AG09319 (cell line): ENCODE measurements at regions not wholly inside any gene's neighbourhood (a gene's known extent, or its start where the extent isn't known, plus 50 kb on each side); places are given as distances from the start of the nearest gene placed in this dataset.

Source experiments
- DNase-seq: peaks from one replicate; pipeline ENCODE4 v3.0.0-alpha.2; 2010; ENCODE audit warnings: low read depth; ENCODE audit errors: extremely low read depth
- TF ChIP-seq, protein P1 (sequence below): IDR thresholded peaks from 2 replicates; pipeline ENCODE4 v1.5.1; 2011; ENCODE audit warnings: low read depth, mild to moderate bottlenecking, inconsistent platforms, low read length, moderate library complexity

DNA sequence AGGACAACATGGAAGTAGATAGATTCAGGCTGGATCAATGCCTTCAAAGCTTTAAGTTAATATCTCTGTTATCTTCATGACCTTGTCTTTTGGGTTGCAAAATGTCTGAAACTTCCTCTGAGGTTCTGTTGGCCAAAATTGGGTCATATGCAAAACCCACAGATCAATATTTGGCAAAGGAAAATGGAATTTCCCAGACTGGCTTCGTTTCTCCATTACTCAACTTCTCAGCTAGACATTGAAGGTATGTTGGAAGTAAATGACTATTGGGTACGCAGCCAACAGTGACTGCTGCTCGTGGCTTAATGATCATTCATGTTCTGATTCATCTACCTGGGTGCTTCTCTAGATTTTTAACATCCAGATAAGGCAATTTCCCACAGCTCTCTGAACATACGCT lies 675.4 kb upstream of the SGO1 start:
- TF ChIP-seq, protein P1, sequence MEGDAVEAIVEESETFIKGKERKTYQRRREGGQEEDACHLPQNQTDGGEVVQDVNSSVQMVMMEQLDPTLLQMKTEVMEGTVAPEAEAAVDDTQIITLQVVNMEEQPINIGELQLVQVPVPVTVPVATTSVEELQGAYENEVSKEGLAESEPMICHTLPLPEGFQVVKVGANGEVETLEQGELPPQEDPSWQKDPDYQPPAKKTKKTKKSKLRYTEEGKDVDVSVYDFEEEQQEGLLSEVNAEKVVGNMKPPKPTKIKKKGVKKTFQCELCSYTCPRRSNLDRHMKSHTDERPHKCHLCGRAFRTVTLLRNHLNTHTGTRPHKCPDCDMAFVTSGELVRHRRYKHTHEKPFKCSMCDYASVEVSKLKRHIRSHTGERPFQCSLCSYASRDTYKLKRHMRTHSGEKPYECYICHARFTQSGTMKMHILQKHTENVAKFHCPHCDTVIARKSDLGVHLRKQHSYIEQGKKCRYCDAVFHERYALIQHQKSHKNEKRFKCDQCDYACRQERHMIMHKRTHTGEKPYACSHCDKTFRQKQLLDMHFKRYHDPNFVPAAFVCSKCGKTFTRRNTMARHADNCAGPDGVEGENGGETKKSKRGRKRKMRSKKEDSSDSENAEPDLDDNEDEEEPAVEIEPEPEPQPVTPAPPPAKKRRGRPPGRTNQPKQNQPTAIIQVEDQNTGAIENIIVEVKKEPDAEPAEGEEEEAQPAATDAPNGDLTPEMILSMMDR: no peak
- DNase-seq: no peak

DNA sequence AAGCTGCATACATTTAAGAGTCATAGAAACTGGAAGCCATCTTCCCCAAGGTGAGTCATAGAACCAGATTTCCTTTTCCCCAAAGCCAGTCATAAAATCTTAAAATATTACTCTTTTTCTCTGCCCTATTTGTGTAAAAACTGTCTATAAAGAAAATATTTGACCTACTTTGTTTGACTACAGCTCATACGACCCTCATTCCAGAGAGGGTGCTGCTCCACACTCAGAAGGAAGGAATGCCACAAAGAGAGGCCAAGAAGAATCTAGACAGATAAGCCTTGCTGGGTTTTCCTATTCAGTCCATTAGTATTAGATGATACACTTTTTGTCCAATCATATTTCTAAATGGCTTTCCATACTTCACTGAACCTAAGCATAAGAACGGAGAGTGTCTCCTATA lies 671.6 kb upstream of the SGO1 start:
- TF ChIP-seq, protein P1: no peak
- DNase-seq: no peak

DNA sequence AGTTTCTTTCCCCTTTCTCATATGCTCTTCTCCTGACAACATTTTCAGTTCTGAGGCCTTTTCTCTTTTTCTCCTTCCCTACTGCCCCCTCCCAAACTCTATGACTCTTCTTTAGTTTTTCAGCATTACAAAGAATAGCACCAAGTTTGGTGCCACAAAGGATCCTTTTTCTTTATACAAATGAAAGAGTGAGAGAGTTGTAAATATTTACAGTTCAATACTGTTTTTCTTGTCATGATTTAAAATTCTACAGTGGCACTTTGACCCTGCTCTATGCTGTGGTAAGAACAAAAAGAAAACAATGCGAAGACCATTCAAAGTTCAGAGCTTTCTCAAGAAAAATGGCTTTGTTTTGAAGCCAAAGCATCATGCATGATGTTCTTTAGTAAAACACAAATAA lies 667.9 kb upstream of the SGO1 start:
- DNase-seq: no peak
- TF ChIP-seq, protein P1: no peak

DNA sequence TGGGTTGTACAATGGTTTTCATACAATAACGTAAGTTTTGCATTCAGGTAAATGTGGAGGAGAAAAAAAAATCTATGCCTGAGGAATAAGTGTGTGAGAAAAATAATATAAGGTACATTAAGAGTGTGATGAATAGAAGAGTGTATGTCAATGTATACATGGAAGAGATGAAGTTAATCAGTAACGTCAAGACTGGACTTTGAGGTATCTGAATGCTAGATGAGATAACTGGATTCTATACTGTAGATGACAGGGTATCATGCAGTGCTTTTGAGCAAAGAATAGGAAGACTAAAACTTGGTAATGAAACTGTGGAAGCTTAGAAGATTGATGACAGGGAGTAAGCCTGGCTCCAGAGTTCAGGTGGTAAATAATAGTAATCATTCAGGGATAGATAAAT lies 666.7 kb upstream of the SGO1 start:
- TF ChIP-seq, protein P1: no peak
- no peak for DNase-seq

DNA sequence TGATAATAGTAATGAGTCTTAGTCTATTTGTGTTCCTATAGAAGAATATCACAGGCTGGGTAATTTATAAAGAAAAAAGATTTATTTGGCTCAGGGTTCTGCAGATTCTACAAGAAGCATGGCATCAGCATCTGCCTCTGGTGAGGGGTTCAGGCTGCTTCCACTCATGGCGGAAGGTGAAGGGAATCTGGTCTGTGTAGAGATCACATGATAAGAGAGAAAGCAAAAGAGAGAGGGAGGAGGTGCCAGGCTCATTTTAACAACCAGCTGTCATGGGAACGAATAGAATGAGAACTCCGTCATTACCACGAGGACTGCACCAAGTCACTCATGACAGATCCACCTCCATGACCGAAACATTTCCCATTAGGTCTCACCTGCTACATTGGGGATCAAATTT lies 664.0 kb upstream of the SGO1 start:
- TF ChIP-seq, protein P1: no peak
- no peak for DNase-seq

DNA sequence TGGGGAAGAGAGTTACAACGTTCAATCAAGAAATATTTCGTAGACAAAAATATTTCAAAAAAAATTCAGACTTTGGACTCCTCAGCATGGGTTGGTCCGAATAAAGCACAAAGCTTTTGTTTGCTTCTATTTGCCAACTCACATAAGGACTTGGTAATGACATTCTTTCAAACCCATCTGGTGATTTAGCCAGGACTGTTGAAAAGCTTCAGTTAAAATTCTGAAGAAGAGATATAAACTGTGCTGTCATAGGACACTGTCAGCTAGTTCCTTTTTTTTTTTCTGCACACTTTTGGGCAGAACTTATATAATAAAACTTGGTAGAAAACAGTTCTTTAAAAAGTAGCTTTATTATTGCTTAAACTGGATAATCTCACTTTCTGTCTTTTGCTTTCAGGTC lies 660.8 kb upstream of the SGO1 start:
- TF ChIP-seq, protein P1: no peak

DNA sequence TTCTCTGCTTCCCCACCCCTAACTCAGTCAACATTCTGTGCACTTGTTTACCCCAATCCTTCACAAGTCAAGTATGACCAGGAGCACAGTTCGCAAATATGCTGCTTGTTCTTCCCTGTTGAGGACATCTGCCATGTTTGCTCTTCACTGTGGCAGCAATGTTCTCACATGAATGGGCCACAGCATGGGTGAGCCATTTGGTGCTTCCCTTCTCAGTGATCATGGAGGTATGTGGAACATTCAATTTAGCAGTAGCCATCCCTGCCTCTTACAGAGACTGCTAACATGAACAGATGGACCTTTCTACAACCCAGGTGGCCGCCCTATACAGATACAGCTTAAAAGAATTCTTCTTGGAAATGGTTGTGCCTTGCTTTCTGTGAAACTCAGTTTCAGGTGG lies 660.1 kb upstream of the SGO1 start:
- TF ChIP-seq, protein P1: no peak
- DNase-seq: no peak

More for the DNA sequence above, 660.8 kb upstream of the SGO1 start:
- DNase-seq: no peak

DNA sequence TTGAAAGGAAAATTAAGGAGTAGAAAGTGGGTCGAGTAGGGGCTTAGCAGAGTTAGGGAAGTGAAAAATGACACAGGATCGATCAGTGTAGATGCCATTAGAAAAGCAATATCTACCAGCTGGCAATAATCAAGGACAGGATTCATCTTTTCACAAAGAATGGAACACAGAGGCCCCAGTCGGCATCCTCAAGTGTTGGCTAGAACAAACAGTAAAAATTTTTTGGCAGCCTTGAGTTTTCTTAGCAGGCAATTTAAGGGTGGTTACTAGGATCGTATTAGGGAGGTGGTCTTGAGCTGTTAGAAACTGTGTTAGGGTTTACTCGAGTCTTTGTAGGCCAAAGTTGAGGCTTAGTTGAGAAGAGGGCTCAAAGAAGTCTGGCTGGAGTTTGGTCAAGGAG lies 658.8 kb upstream of the SGO1 start:
- DNase-seq: no peak
- TF ChIP-seq, protein P1: no peak
